NCI-H1417 (cell line): ENCODE measurements at regions not wholly inside any gene's neighbourhood (a gene's known extent, or its start where the extent isn't known, plus 50 kb on each side); places are given as distances from the start of the nearest gene placed in this dataset.
"Not testable (repeated sequence)": the region's sequence is repeated elsewhere in the genome, so short reads cannot be mapped to it uniquely, and the experiment has no call there.

Experiments
- DNase-seq, 3 experiments: peaks; one replicate each; lab custom pipeline; 2025; lab: John Stamatoyannopoulos, UW

DNA sequence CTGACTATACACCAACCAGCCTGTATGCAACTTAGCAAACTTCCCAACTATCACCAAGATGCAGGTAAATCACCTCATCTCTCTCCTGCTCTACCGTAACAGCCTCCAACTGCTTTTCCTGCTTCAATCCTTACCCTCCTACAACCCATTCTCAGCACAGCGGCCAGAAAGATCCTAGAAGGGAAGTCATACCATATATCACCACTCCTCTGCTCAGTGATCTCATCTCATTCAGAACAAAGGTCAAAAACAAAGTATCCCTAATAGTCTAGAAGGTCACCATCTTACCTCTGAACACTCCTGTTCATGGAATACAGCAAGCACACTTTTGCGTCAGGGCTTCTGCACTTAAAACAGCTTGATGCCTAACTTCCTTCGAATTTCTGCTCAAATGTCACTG is 62.2 kb upstream of the RNF38 start:
- DNase-seq: no peak

DNA sequence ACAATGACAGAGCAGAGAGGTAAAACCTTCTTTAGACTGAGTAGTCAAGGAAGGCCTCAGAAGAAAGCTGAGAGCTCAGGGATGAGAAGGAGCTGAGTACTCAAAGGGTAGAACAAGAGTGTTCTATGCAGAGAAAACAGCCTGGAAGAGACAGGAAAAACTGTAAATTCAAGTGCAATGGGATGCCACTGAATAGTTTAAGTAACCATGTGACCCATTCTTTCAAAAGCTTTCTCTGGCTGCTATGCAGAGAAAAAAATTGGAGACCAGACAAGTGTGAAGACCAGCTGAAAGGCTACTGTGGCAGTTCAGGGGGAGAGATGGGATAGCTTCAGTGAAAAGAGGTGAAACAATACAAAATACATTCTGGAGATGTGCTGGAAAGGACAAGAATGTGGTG is 61.3 kb upstream of the RNF38 start:
- DNase-seq: no peak

DNA sequence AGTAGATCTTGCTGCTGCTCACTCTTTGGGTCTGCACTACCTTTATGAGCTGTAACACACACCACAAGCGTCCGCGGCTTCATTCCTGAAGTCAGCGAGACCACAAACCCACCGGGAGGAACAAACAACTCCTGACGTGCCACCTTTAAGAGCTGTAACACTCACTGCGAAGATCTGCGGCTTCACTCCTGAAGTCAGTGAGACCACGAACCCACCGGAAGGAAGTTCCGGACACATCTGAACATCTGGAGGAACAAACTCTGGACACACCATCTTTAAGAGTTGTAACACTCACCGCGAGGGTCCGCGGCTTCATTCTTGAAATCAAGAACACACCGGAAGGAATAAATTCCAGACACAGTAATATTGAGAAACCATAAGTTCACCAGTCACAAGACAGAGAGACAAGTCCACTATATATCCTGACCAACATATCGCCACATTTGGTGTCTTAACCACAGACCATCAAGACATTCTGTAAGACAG is 58.4 kb upstream of the RNF38 start:
- DNase-seq: not testable (repeated sequence)

DNA sequence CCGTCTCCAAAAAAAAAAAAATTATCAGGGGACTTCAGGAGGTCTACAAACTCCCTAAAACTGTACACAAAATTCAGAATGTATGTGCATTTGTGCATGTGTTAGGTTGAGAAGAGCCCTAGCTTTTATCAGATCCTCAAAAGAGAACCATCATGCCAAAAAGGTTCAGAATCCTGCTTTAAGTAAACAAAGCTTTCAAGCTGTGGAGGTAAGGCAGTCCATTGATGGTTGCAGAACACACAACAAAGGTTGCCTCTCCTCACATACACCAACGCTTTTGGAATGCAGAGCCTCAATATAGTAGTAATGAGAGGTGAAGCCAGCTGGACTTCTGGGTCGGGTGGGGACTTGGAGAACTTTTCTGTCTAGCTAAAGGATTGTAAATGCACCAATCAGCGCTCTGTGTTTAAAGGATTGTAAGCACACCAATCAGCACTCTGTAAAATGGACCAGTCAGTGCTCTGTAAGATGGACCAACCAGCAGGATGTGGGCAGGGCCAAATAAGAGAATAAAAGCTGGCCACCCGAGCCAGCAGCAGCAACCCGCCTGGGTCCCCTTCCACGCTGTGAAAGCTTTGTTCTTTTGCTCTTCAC is 57.9 kb upstream of the RNF38 start:
- no peak for DNase-seq

DNA sequence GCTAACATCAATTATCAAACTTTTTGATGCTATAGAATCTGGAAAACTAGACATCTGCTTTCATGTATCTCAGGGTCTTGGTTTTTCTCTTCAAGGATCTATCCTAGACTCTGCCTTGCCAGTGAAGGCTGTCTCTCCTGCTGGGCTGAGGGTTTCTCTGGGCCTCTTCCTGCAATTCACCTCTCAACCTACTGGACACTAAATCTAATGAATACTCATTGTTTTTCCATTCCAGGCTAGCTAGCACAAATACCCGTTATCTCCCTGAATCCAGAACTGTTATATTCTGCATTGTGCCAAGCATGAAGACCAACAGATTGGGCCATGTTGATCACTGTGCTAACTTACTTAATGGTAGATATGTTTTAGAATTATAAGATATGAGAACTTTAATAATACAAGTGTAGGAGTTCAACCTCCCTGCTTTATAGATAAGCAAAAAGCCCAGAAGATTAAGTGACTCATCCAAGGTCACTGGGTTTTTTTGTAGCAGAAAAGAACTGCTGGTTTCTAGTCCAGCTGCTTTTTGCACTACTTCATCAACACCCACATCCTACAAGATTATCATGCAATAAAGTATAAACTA is 56.5 kb upstream of the RNF38 start:
- no peak for DNase-seq

DNA sequence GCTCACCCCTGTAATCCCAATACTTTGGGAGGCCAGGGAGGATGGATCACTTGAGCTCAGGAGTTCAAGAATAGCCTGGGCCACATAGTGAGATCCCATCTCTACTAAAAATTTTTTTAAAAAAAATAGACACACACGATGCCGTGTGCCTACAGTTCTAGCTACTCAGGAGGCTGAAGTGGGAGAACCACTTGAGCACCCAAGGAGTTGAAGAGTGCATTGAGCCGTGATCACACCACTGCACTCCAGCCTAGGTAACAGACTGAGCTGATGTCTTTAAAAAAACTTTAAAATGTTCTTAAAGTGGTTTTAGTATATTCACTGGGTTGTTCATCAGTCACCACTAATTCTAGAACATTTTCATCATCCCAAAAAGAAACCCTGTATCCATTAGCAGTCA is 51.9 kb upstream of the RNF38 start:
- DNase-seq: peak in 1 of 3 experiments; percentile 29

DNA sequence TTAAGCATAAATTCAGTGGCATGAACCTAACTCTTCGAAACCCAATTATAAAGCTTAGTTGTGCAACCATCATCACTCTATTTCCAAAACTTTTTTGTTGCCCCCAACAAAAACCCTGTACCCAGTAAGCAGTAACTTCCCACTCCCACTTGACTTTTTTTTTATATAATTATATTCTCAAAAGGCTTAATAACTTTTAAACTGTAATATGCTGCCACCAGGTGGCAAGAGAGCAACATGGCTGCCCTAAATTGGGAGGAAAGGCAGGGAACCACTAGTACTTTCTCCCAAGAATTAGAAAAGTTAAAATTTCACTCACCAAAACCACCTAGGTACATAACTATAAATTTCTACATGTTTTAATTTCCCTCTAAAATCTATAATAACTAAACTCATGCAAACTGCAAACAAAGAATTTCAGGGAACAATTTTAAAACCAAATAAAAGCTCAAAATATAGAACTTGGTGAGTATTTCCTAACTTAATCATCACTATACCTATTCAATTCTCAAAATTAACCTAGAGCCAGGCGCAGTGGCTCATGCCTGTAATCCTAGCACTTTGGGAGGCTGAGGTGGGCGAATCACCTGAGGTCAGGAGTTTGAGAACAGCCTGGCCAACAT is 50.2 kb upstream of the RNF38 start:
- DNase-seq: peak; percentile 23 to 51 (median 31)
